Omental fat pad (tissue), 3 donors: ENCODE measurements at regions not wholly inside any gene's neighbourhood (a gene's known extent, or its start where the extent isn't known, plus 50 kb on each side); places are given as distances from the start of the nearest gene placed in this dataset.

ENCODE experiments used
- ATAC-seq: fragments of 150-250 bp; one replicate; pipeline ENCODE4 v1.9.1; 2016; ENCODE audit warnings: mild to moderate bottlenecking, moderate library complexity; ENCODE audit not compliant: low FRiP score
- DNase-seq: peaks from one replicate; pipeline ENCODE4 v3.0.0-alpha.2; 2019; ENCODE audit warnings: low spot score
- CTCF ChIP-seq, 3 donors: fragments of 450-650 bp; IDR thresholded peaks; one replicate each; pipeline ENCODE4 v1.5.1; 2016 to 2017; ENCODE audit warnings: antibody characterized with exemption in 3 of 3, mild to moderate bottlenecking in 3 of 3, moderate library complexity in 2 of 3

GRCh38 chr14:65308536-65308935 is 104.0 kb upstream of the FUT8 start:
- no peak for DNase-seq
- TF ChIP-seq CTCF (IDR thresholded peaks at IDR 0.05), result no peak
- ATAC-seq, result no peak

- no peak for TF ChIP-seq CTCF (IDR thresholded peaks at IDR 0.05)
- ATAC-seq (no peak), DNase-seq (no peak)
These were observed 102.0 kb upstream of the FUT8 start for GRCh38 chr14:65310568-65310967.

- no peak for TF ChIP-seq CTCF (IDR thresholded peaks at IDR 0.05)
- no peak for ATAC-seq
- no peak for DNase-seq
These were observed 99.7 kb upstream of the FUT8 start for GRCh38 chr14:65312859-65313258.

GRCh38 chr14:65318636-65319506 is 93.7 kb upstream of the FUT8 start:
- ATAC-seq (no peak), DNase-seq (no peak)
- TF ChIP-seq CTCF (IDR thresholded peaks at IDR 0.05), result no peak

GRCh38 chr14:65320661-65321308 is 91.7 kb upstream of the FUT8 start:
- ATAC-seq, result no peak
- DNase-seq, result no peak
- TF ChIP-seq CTCF (IDR thresholded peaks at IDR 0.05), result no peak

GRCh38 chr14:65321370-65321875 is 91.1 kb upstream of the FUT8 start:
- no peak for ATAC-seq
- no peak for DNase-seq
- TF ChIP-seq CTCF (IDR thresholded peaks at IDR 0.05), result no peak
